T-helper 17 cell (primary cell): ENCODE measurements at regions not wholly inside any gene's neighbourhood (a gene's known extent, or its start where the extent isn't known, plus 50 kb on each side); places are given as distances from the start of the nearest gene placed in this dataset.
"Not testable (repeated sequence)": the region's sequence is repeated elsewhere in the genome, so short reads cannot be mapped to it uniquely, and the experiment has no call there.

Experiments
- ATAC-seq: fragments of 150-1000 bp; cut with Tn5 transposase; 2 replicates; pipeline ENCODE4 v1.10.0; 2021; ENCODE audit warnings: mild to moderate bottlenecking, moderate library complexity
- DNase-seq, 3 donors: peaks; one replicate each; pipeline versions ENCODE4 v3.0.0 to v3.0.0-alpha.2; 2020 to 2021
- H3K9me3 ChIP-seq: one replicate; pipeline ENCODE4 v1.7.0; 2013; ENCODE audit warnings: low read length, mild to moderate bottlenecking; ENCODE audit not compliant: control insufficient read depth, poor library complexity, severe bottlenecking
- H3K27ac Mint-ChIP-seq: one replicate; pipeline ENCODE4 v1.8.0; 2022; ENCODE audit warnings: mild to moderate bottlenecking, moderate library complexity, mixed read lengths
- H3K27me3 Mint-ChIP-seq: one replicate; pipeline ENCODE4 v1.8.0; 2022; ENCODE audit warnings: mixed read lengths
- H3K36me3 Mint-ChIP-seq: one replicate; pipeline ENCODE4 v1.8.0; 2022; ENCODE audit warnings: low read depth, mixed read lengths
- H3K4me1 Mint-ChIP-seq: one replicate; pipeline ENCODE4 v1.8.0; 2022; ENCODE audit warnings: mild to moderate bottlenecking, mixed read lengths
- H3K4me3 Mint-ChIP-seq: one replicate; pipeline ENCODE4 v1.8.0; 2022; ENCODE audit warnings: mild to moderate bottlenecking, moderate library complexity, mixed read lengths

DNA sequence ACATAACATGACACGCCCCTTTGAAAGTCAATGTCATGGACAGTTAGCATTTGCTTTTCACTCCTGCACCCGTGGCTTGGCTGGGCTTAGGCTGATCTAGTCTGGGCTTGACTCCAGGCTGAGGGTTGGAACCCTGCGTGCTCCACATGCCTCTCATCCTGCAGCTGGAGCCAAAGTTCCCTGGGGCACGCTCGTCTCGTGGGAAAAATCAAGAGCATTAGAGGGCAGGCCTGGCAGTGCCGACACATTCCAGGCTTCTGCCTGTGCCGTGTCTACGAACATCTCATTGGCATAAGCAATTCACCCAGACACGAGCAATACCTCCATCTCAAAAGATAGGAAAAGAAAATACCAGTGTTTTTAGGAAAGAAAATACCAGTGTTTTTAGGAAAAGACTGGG, 342.7 kb upstream of the SULF2 start:
- not testable (repeated sequence) for H3K9me3 ChIP-seq, H3K36me3 Mint-ChIP-seq, H3K27ac Mint-ChIP-seq, H3K4me1 Mint-ChIP-seq, ATAC-seq, DNase-seq, H3K4me3 Mint-ChIP-seq
- peaks cover 28% of the 10 kb centered on the region for H3K27me3 Mint-ChIP-seq

DNA sequence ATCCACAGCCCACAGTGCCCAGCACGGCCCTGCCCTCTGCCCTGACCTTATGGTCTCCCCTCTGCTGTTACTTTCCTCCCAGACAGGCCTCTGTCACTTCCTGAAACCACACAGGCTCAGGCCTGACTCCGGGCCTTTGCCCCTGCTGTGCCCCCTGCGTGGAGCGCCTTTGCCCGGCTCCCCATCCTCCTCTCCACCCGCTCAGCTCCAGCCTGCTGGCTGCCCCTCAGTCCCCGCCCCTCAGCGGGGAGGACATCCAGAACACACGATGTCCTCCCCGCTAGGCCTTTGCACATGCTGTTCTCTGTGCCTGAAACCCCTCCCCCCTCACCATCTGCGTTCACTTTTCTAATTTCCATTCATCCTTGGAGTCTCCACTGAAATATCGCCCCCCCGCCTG, 341.9 kb upstream of the SULF2 start:
- H3K27ac Mint-ChIP-seq, H3K36me3 Mint-ChIP-seq, H3K4me1 Mint-ChIP-seq, H3K9me3 ChIP-seq, ATAC-seq, H3K4me3 Mint-ChIP-seq, DNase-seq: not testable (repeated sequence)
- peaks cover 26% of the 10 kb centered on the region for H3K27me3 Mint-ChIP-seq

DNA sequence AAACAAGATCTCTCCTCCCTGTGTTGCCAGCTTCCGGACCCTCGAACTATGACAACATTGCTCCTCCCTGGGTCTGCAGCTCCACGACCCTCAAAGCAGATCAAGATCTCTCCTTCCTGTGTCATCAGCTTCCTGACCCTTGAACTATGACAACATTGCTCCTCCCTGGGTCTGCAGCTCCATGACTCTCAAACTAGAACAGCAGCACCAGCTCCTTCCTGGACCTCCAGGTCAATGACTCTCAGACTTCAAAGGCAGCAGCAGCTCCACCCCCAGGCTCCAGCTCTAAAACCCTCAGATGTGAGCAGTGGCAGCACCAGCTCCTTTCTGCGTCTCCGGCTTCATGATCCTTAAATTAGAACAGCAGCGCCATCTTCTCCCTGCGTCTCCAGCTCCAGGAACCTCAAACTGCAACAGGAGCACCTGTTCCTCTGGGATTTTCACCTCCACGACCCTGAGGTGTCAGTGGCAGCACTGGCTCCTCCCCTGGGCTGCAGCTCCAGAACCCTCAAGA, 341.0 kb upstream of the SULF2 start:
- Mint-ChIP-seq H3K4me1 (no peaks in the 10 kb centered on the region), H3K27me3 (peaks cover 18% of the 10 kb centered on the region), H3K36me3 (no peaks in the 10 kb centered on the region), H3K27ac (no peak overlapping the region), H3K4me3 (no peak overlapping the region)
- DNase-seq = no peak
- ATAC-seq = no peak
- H3K9me3 ChIP-seq = no peaks in the 10 kb centered on the region

DNA sequence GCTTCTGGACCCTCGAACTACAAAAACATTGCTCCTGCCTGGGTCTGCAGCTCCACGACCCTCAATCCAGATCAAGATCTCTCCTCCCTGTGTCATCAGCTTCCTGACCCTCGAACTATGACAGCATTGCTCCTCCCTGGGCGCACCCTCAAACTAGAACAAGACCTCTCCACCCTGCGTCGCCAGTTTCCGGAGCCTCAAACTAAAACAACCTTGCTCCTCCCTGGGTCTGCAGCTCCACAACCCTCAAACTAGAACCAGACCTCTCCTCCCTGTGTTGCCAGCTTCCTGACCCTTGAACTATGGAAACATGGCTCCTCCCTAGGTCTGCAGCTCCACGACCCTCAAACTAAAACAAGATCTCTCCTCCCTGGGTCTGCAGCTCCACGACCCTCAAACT, 339.7 kb upstream of the SULF2 start:
- Mint-ChIP-seq H3K27ac (no peak overlapping the region), H3K27me3 (peaks cover 11% of the 10 kb centered on the region), H3K4me3 (no peak overlapping the region), H3K36me3 (no peaks in the 10 kb centered on the region), H3K4me1 (no peaks in the 10 kb centered on the region)
- H3K9me3 ChIP-seq = no peaks in the 10 kb centered on the region
- ATAC-seq (no peak), DNase-seq (no peak)

DNA sequence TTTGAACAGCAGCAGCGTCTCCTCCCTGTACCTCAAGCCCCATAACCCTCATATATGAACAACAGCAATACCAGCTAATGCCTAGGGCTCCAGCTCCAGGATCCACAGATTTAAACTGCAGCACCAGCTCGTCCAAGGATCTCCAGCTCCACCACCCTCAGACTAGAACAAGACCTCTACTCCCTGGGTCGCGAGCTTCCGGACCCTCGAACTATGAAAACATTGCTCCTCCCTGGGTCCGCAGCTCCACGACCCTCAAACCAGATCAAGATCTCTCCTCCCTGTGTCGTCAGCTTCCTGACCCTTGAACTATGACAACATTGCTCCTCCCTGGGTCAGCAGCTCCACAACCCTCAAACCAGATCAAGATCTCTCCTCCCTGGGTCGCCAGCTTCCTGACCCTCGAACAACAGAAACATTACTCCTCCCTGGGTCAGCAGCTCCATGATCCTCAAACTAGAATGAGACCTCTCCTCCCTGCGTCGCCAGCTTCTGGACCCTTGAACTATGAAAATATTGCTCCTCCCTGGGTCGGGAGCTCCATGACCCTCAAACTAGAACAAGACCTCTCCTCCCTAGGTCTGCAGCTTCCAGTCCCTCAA, 339.0 kb upstream of the SULF2 start:
- Mint-ChIP-seq H3K36me3 (no peaks in the 10 kb centered on the region), H3K4me1 (no peaks in the 10 kb centered on the region), H3K4me3 (no peak overlapping the region), H3K27me3 (peaks cover 8% of the 10 kb centered on the region), H3K27ac (no peak overlapping the region)
- no peaks in the 10 kb centered on the region for H3K9me3 ChIP-seq
- no peak for ATAC-seq
- DNase-seq = no peak

DNA sequence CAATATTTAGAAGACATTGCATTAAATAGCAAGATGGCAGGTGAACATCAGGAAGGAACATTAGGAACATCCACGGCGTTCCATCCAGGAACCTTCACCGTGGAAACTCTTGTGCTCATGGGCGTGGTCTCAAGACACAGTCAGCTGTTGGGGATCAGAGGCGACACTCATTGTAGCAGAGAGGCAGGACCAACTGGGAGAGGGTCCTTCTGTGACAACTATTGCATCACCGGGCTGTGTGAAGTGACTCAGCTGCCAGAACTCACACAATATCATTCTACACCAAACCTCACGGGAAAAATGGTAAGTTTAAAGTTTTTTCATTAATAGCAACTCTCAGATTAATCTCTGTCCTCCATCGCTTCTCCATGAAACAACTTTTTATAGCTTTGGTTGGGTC, 334.8 kb upstream of the SULF2 start:
- DNase-seq (no peak), ATAC-seq (no peak)
- no peak overlapping the region for H3K27ac Mint-ChIP-seq

DNA sequence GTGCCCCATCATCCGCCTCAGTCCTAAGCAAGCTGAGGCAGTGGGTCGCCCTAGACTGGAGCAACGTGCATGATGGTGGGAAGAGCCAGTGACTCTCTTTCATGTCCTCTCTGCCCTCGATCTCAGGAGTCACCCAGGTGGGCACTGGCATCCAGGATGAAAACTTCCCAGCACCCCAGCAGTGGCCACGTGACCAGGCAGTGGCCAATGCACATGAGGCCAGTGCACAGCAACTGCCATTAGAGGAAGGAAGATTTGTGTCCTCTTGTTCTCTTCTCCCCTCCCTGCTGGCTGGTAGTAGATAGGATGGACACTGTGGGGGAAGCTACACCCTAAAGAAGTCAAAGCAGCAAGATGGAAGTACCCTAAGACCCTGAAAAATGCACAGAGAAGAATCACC, 334.1 kb upstream of the SULF2 start:
- not testable (repeated sequence) for H3K27ac Mint-ChIP-seq, H3K36me3 Mint-ChIP-seq, H3K9me3 ChIP-seq, H3K4me1 Mint-ChIP-seq, H3K4me3 Mint-ChIP-seq, ATAC-seq, DNase-seq
- H3K27me3 Mint-ChIP-seq = peaks cover 29% of the 10 kb centered on the region

More for the DNA sequence above, 334.8 kb upstream of the SULF2 start:
- H3K9me3 ChIP-seq = no peaks in the 10 kb centered on the region
- Mint-ChIP-seq H3K4me3 (no peak overlapping the region), H3K36me3 (no peaks in the 10 kb centered on the region), H3K27me3 (peaks cover 21% of the 10 kb centered on the region), H3K4me1 (no peaks in the 10 kb centered on the region)

DNA sequence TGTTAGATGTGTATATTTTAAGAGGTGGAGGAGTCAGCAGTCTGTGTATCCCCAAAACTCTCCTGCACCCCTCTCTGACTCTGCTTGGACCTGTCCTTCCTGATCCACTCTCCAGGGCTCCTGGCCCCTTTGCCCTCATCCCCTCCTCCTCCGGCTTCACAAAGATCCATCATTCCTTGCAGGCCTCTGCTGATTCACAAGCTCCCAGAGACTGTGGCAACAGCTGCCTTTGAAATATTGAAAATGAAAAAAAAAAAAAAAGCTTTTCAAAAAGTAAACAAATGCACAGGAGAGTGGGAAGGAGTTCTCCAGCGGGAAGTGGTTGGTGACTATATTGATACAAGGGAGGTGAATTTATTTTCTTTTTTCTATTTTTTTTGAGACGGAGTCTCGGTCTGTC, 330.2 kb upstream of the SULF2 start:
- no peak for DNase-seq
- Mint-ChIP-seq H3K4me1 (no peaks in the 10 kb centered on the region), H3K27me3 (peaks cover 61% of the 10 kb centered on the region), H3K27ac (no peak overlapping the region), H3K36me3 (no peaks in the 10 kb centered on the region), H3K4me3 (no peak overlapping the region)
- no peaks in the 10 kb centered on the region for H3K9me3 ChIP-seq
- ATAC-seq = no peak

DNA sequence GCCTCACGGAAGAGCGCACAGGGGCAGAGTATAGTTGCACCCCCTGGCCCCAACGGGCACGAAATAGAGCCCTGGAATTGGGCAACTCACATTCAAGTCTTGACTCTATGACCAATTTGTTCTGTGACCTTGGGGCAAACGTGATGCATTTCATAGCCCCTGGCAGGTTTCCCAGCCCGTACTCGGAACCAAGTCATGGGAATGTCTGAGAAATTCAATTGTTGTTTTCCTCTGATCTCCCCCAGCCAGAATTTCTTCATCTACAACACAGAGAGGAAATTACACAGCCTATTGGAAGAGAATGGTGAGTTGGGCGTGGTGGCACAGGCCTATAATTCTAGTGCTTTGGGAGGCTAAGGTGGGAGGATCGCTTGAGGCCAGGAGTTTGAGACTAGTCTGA, 322.3 kb upstream of the SULF2 start:
- ATAC-seq = no peak
- DNase-seq = no peak
- H3K27ac Mint-ChIP-seq = no peak overlapping the region
- no peaks in the 10 kb centered on the region for H3K36me3 Mint-ChIP-seq
- H3K4me3 Mint-ChIP-seq = no peak overlapping the region
- H3K27me3 Mint-ChIP-seq = peaks cover 24% of the 10 kb centered on the region
- H3K9me3 ChIP-seq = no peaks in the 10 kb centered on the region
- no peaks in the 10 kb centered on the region for H3K4me1 Mint-ChIP-seq

DNA sequence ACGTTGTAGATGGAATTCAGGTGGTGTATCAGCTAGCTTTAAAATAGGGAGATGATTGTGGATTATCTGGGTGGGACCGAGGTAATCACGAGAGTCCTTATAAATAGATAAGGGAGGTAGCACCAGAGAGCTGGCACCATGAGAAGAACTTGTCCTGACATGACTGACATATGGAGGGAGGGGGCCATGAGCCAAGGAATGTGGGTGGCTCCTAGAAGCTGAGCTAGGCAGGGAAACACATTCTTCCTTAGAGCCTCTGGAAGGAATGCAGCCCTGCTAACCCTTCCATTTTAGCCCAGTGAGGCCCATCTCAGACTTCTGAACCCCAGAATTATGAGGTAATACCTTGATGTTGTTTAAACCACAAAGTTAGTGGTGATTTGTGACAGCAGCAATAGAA, 321.1 kb upstream of the SULF2 start:
- H3K4me1 Mint-ChIP-seq = no peaks in the 10 kb centered on the region
- no peak overlapping the region for H3K4me3 Mint-ChIP-seq
- DNase-seq = no peak

DNA sequence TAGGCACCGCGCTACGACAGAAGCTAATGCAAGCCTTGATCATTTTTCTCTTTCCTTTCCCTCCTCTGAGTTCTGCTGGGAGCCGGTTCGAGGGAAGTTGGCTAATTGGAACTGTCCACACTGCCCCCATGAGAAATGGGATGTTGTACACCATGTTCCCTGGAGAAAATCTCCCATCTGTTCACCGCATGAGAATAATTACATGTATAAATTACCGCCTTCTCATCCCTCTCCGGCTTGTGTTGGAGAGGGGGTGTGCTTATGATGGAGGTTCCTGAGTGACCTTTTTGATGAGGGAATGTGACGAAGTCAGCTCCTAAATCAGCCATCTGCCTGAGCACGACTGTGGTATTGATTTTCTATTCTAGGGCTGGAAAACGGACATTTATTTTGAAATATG, 320.2 kb upstream of the SULF2 start:
- ATAC-seq (no peak), DNase-seq (no peak)
- H3K27ac Mint-ChIP-seq = no peak overlapping the region
- no peak overlapping the region for H3K4me3 Mint-ChIP-seq
- no peaks in the 10 kb centered on the region for H3K9me3 ChIP-seq
- peaks cover 14% of the 10 kb centered on the region for H3K27me3 Mint-ChIP-seq
- H3K4me1 Mint-ChIP-seq = no peaks in the 10 kb centered on the region
- H3K36me3 Mint-ChIP-seq = no peaks in the 10 kb centered on the region

More for the DNA sequence above, 321.1 kb upstream of the SULF2 start:
- Mint-ChIP-seq H3K36me3 (no peaks in the 10 kb centered on the region), H3K27ac (no peak overlapping the region), H3K27me3 (peaks cover 21% of the 10 kb centered on the region)
- no peak for ATAC-seq
- no peaks in the 10 kb centered on the region for H3K9me3 ChIP-seq

DNA sequence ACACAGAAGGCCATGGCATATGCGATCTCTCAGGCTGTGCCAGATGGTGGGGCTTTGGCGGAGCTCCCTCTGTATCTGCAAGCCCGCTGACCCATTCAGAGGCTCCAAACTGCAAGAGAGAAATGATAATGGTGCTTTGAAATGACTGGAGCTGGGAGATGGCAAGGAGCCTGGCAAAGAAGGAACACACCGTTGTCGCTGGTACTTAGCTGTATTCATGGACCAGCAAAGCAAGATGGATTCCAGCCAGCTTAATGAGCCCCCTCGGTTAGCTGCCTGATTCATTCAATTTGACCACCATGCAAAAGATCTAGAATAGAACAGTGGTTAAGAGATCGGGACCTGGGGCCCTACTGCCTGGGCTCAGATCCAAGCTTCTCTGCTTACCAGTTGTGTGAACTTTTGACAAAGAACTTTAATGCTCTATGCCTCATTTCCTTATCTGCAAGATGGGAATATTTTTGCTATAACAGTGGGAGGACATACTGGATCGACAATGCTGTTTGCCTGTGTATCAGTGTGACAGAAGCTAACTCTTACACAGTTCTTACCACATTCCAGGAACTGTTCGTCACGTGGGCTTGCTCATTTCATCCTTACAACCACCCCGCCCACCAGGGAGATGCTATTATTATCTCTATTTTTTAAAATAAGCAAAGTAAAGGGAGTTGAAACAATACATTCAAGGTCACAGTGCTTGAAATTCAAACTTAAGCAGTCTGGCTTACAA, 317.8 kb upstream of the SULF2 start:
- Mint-ChIP-seq H3K36me3 (no peaks in the 10 kb centered on the region), H3K4me3 (no peak overlapping the region), H3K27me3 (peaks cover 11% of the 10 kb centered on the region), H3K27ac (no peak overlapping the region), H3K4me1 (no peaks in the 10 kb centered on the region)
- DNase-seq (no peak), ATAC-seq (no peak)
- no peaks in the 10 kb centered on the region for H3K9me3 ChIP-seq

DNA sequence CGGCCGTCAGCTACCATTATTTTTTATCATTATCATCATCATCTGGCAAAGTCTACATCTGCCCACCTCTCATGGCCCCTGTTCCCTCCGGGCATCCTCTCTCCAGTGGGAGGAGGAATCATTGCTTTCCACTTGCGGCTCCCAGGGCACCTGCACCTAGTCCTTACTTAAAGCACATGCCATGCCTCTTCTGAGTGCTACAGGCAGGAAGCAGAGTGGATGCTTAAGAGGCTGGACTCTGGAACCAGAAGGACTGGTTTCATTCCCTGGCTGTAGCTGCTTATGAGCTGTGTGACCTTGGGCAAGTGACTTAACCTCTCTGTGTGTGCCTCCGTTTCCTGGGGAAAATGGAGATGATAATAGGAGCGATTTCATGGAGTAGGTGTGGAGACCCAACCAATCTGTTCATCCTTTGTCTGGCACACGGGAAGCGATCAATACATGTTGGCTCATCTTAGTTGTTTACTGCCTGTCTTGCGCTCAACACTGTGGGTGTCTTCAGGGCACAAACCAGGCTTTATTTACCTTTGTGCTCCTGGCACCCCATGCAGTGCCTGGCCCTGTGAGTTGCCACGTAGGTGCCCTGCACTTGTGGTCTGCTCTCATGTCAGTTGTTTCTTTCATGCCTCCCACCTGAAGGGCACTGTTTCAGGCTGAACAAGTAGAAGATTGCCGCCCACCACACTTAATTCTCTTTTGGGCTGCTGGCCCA, 317.0 kb upstream of the SULF2 start:
- ATAC-seq (no peak), DNase-seq (no peak)
- Mint-ChIP-seq H3K4me3 (no peak overlapping the region), H3K27me3 (peaks cover 11% of the 10 kb centered on the region), H3K27ac (no peak overlapping the region), H3K36me3 (no peaks in the 10 kb centered on the region), H3K4me1 (no peaks in the 10 kb centered on the region)
- no peaks in the 10 kb centered on the region for H3K9me3 ChIP-seq
